Endothelial cell of umbilical vein (primary cell): ENCODE measurements at regions not wholly inside any gene's neighbourhood (a gene's known extent, or its start where the extent isn't known, plus 50 kb on each side); places are given as distances from the start of the nearest gene placed in this dataset.

ENCODE experiments used
- CTCF ChIP-seq, 2 donors: IDR thresholded peaks; 1 replicate in 1 of 2; 2 replicates in 1 of 2; pipeline ENCODE4 v1.5.1; 2011; ENCODE audit warnings: low read length in 2 of 2, mild to moderate bottlenecking in 2 of 2, moderate library complexity in 2 of 2, control low read depth in 1 of 2, inconsistent platforms in 1 of 2, low read depth in 1 of 2; ENCODE audit not compliant: insufficient read depth in 1 of 2; ENCODE audit errors: extremely low read depth in 1 of 2
- EZH2 ChIP-seq: IDR thresholded peaks from 2 replicates; pipeline ENCODE4 v1.6.1; 2012; ENCODE audit warnings: borderline replicate concordance, low read depth, mild to moderate bottlenecking, moderate library complexity, low read length, inconsistent platforms; ENCODE audit not compliant: severe bottlenecking
- FOS ChIP-seq: IDR thresholded peaks from 2 replicates; pipeline ENCODE4 v1.6.1; 2011; ENCODE audit warnings: mild to moderate bottlenecking, low read length, moderate library complexity, borderline replicate concordance; ENCODE audit not compliant: insufficient read depth
- JUN ChIP-seq: IDR thresholded peaks from 2 replicates; pipeline ENCODE4 v1.6.1; 2011; ENCODE audit warnings: borderline replicate concordance, low read depth; ENCODE audit not compliant: insufficient read length, insufficient read depth
- MYC ChIP-seq: IDR thresholded peaks from one replicate; pipeline ENCODE4 v1.6.1; 2011; ENCODE audit warnings: mild to moderate bottlenecking, low read depth, low read length
- POLR2A ChIP-seq: IDR thresholded peaks from 2 replicates; pipeline ENCODE4 v1.6.1; 2012; ENCODE audit warnings: low read depth, mild to moderate bottlenecking, control low read depth, low read length
- POLR2AphosphoS5 ChIP-seq: IDR thresholded peaks from 2 replicates; pipeline ENCODE4 v1.6.1; 2012; ENCODE audit warnings: low read depth, mild to moderate bottlenecking, control low read depth, low read length, moderate library complexity; ENCODE audit not compliant: insufficient read depth
- TF ChIP-seq, protein P1 (sequence below): IDR thresholded peaks from 2 replicates; pipeline ENCODE4 v1.6.1; 2011; ENCODE audit not compliant: insufficient read depth, insufficient read length

DNA sequence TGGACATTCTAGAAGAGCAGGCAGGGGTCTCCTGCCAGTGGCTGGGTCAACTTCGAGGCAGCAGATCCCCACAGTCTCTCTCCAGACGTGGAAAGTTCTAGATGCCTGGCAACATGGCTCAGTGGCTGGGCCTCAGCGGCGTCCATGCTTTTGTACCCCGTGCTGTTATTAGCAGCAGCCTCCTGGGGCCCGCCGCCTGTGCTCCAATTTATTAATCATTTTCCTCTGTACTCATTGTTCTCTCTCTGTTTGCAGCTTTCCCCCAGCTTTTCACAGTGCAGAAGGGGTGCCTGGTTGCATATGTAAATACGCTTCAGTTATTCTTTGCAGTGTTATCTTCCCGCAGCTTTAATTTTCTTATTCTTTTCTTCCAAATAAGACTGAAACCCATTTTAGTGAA is 515.1 kb downstream of the TBC1D22A start:
- TF ChIP-seq JUN (no peak), EZH2 (no peak), CTCF (IDR thresholded peaks at IDR 0.05; ENCODE audit: extremely low read depth in 1 of 2, insufficient read depth in 1 of 2, low read depth in 1 of 2, low read length in 2 of 2) (no peak), POLR2A (no peak), POLR2AphosphoS5 (no peak), MYC (no peak), FOS (no peak)
- TF ChIP-seq, protein P1, sequence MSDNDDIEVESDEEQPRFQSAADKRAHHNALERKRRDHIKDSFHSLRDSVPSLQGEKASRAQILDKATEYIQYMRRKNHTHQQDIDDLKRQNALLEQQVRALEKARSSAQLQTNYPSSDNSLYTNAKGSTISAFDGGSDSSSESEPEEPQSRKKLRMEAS = no peak
